Progenitor cell of endocrine pancreas (in vitro differentiated cells): ENCODE measurements at regions not wholly inside any gene's neighbourhood (a gene's known extent, or its start where the extent isn't known, plus 50 kb on each side); places are given as distances from the start of the nearest gene placed in this dataset.

Experiments
- DNase-seq: peaks from one replicate; pipeline ENCODE4 v3.0.0; 2021; ENCODE audit warnings: low spot score; ENCODE audit not compliant: unreplicated experiment
- H3K27ac Mint-ChIP-seq: 2 replicates; pipeline ENCODE4 v1.8.0; 2021; ENCODE audit warnings: mild to moderate bottlenecking, moderate library complexity, mixed read lengths
- H3K27me3 Mint-ChIP-seq: 2 replicates; pipeline ENCODE4 v1.8.0; 2021; ENCODE audit warnings: mixed read lengths
- H3K36me3 Mint-ChIP-seq: 2 replicates; pipeline ENCODE4 v1.8.0; 2022; ENCODE audit warnings: mixed read lengths; ENCODE audit not compliant: insufficient read depth
- H3K4me1 Mint-ChIP-seq: 2 replicates; pipeline ENCODE4 v1.8.0; 2021; ENCODE audit warnings: low read depth, mixed read lengths
- H3K4me3 Mint-ChIP-seq: 2 replicates; pipeline ENCODE4 v1.8.0; 2021; ENCODE audit warnings: low read depth, mild to moderate bottlenecking, moderate library complexity, mixed read lengths
- H3K9me3 Mint-ChIP-seq: 2 replicates; pipeline ENCODE4 v1.8.0; 2021; ENCODE audit warnings: low read depth, mixed read lengths
- CTCF ChIP-seq: fragments of 200-600 bp; sonication (generic); IDR thresholded peaks from one replicate; pipeline ENCODE4 v1.5.0; 2021; ENCODE audit warnings: antibody characterized with exemption, mild to moderate bottlenecking; ENCODE audit not compliant: unreplicated experiment

- Mint-ChIP-seq H3K4me1 (peaks cover 9% of the 10 kb centered on the region), H3K27ac (no peak overlapping the region), H3K27me3 (peaks cover 6% of the 10 kb centered on the region), H3K36me3 (no peaks in the 10 kb centered on the region), H3K4me3 (no peak overlapping the region), H3K9me3 (peaks cover 9% of the 10 kb centered on the region)
- DNase-seq = no peak
- no peak for TF ChIP-seq CTCF
These were observed 1172.5 kb downstream of the BCL11B start for GRCh38 chr14:98099527-98099926.

GRCh38 chr14:98101323-98101722 lies 1170.7 kb downstream of the BCL11B start:
- DNase-seq = no peak
- H3K27ac Mint-ChIP-seq = no peak overlapping the region
- TF ChIP-seq CTCF = no peak

DNA sequence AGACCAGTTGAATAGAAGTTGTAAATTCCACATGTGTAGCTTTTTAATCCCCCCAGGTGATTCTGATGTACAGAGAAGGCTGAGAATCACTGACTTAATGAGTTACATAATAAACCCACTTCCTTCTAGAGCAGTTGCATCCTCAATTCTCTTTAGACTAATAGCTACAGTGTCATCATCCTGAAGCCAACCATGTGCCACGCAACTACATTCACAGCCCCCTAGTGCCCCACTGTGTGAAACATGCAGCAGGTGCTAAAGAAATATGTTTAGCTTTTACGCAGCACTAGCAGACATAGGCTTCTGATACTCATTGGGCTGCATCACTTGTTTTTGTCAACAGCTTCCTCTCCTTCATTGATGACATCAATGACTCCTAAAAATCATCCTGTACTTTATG lies 1168.3 kb downstream of the BCL11B start:
- no peaks in the 10 kb centered on the region for H3K4me1 Mint-ChIP-seq
- no peak overlapping the region for H3K27ac Mint-ChIP-seq
- no peak for DNase-seq
- peaks cover 10% of the 10 kb centered on the region for H3K27me3 Mint-ChIP-seq
- no peaks in the 10 kb centered on the region for H3K36me3 Mint-ChIP-seq
- H3K9me3 Mint-ChIP-seq = peaks cover 5% of the 10 kb centered on the region
- no peak for TF ChIP-seq CTCF
- no peak overlapping the region for H3K4me3 Mint-ChIP-seq

More at GRCh38 chr14:98101323-98101722, 1170.7 kb downstream of the BCL11B start:
- no peak overlapping the region for H3K4me3 Mint-ChIP-seq
- no peaks in the 10 kb centered on the region for H3K36me3 Mint-ChIP-seq
- H3K4me1 Mint-ChIP-seq = no peaks in the 10 kb centered on the region
- peaks cover 10% of the 10 kb centered on the region for H3K27me3 Mint-ChIP-seq
- H3K9me3 Mint-ChIP-seq = peaks cover 9% of the 10 kb centered on the region

DNA sequence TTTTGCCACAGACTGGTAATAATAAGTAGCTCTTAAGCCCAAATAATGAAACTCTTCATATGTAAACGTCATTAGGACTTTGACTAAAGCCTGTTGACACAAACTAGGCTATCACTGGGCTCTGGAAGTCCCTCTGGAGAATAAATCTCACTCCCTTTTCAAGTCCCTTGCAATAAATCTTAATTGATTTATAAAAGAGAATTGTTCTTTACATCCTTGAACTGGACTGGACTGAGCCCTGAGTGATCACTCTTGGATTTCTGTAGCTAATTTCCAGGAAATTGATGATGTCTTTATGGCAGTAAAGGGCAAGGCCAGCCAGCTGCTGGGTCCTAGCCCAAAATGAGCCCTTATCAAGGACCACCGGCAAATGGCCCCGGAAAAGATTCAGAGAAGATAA lies 1162.7 kb downstream of the BCL11B start:
- Mint-ChIP-seq H3K27me3 (peaks cover 6% of the 10 kb centered on the region), H3K4me3 (no peak overlapping the region), H3K27ac (no peak overlapping the region), H3K9me3 (no peaks in the 10 kb centered on the region), H3K4me1 (no peaks in the 10 kb centered on the region), H3K36me3 (no peaks in the 10 kb centered on the region)
- DNase-seq = no peak
- no peak for TF ChIP-seq CTCF

GRCh38 chr14:98112194-98112780 lies 1159.7 kb downstream of the BCL11B start:
- no peaks in the 10 kb centered on the region for H3K36me3 Mint-ChIP-seq
- no peak for DNase-seq
- no peaks in the 10 kb centered on the region for H3K4me1 Mint-ChIP-seq
- H3K4me3 Mint-ChIP-seq = no peak overlapping the region
- no peak for TF ChIP-seq CTCF
- no peaks in the 10 kb centered on the region for H3K27me3 Mint-ChIP-seq
- H3K27ac Mint-ChIP-seq = no peak overlapping the region
- H3K9me3 Mint-ChIP-seq = no peaks in the 10 kb centered on the region
